ENCODE measurements at regions not wholly inside any gene's neighbourhood (a gene's known extent, or its start where the extent isn't known, plus 50 kb on each side); places are given as distances from the start of the nearest gene placed in this dataset.

DNA sequence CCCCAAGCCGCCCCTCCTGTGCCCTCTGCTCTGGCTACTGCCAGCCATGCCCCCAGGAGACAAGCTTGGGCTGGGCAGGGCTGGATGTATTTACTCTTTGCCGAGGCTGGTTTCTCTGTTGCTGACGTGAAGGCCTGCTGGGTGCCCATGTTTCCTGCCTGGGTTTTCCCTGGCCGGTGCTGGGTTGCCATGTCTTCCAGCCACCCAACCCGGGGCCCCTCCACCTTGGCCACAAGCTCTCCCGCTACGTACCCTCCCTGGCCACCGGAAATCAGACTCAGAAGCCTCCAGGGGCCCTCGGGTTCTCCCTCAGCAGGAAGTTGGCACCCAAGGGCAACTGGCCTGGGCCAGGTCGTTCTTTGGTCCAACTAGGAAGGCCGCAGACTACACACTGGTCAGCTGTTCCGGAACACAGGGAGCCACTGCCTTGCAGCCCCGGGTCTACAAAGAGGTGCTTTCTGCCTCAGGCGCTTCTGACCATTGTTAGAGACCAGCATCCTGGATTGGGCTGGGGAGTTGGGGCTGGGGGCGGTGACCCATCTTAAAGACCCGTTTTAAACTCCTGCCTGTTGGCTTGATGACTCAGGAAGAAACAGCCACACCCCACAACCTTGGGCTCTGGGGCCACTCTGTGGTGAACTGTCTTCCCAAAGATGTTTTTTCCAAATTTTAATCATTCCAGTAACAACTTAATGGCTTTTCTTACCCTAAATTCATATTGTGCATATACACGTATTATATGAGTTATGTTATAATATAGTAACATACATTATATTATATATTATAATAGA, 71.2 kb upstream of the RUNX3 start:
- Mint-ChIP-seq H3K27me3 (no peaks in the 10 kb centered on the region), H3K27ac (peak overlapping the region; percentile 86), H3K4me3 (peak overlapping the region; percentile 26), H3K36me3 (ENCODE audit: low read depth) (peaks cover 15% of the 10 kb centered on the region), H3K4me1 (ENCODE audit: low read depth) (peaks cover 90% of the 10 kb centered on the region), H3K9me3 (no peaks in the 10 kb centered on the region)

DNA sequence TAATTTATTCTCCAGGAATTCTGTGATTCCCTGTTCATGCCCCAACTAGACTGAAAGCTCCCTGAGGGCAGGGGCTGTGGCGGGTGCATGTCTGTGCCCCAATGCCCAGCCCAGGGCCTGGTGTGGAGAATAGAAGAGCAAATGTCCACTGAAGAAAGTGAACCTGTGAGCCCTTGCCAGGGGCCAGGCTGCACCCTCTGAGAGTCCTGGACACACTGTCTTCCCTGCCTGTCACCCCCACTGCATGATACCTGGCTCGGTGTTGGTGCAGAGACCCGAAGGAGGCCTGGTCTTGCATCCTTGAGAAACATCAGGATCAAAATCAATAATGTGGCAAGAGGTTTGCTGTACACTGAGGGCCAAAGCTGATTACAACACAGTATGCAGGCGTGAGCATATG, 69.8 kb upstream of the RUNX3 start:
- H3K27ac Mint-ChIP-seq: peak overlapping the region; percentile 86
- H3K9me3 Mint-ChIP-seq: no peaks in the 10 kb centered on the region
- peaks cover 91% of the 10 kb centered on the region for H3K4me1 Mint-ChIP-seq (ENCODE audit: low read depth)
- H3K36me3 Mint-ChIP-seq (ENCODE audit: low read depth): peaks cover 15% of the 10 kb centered on the region
- H3K4me3 Mint-ChIP-seq: no peak overlapping the region
- no peaks in the 10 kb centered on the region for H3K27me3 Mint-ChIP-seq

DNA sequence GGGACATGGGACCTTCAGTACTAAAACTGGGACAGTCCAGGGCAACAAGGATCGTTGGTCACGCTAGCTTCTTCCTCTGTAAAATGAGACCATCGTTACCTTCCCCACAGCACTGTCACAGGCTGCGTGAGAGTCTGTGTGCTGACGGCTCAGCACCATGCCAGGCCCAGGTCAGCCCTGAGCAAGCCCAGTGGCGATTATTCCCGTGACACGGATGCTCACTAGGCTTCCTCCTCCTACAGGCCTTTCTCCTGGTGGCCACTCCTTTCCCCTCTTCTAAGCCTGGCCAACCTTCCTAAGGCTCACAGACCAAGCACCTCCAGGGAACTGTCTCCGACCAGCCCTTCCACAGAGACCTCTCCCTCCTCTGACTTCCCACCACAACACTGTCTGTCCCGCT, 69.3 kb upstream of the RUNX3 start:
- Mint-ChIP-seq H3K27me3 (no peaks in the 10 kb centered on the region), H3K4me1 (ENCODE audit: low read depth) (peaks cover 91% of the 10 kb centered on the region), H3K9me3 (no peaks in the 10 kb centered on the region), H3K27ac (peak overlapping the region; percentile 86), H3K36me3 (ENCODE audit: low read depth) (peaks cover 15% of the 10 kb centered on the region), H3K4me3 (no peak overlapping the region)

DNA sequence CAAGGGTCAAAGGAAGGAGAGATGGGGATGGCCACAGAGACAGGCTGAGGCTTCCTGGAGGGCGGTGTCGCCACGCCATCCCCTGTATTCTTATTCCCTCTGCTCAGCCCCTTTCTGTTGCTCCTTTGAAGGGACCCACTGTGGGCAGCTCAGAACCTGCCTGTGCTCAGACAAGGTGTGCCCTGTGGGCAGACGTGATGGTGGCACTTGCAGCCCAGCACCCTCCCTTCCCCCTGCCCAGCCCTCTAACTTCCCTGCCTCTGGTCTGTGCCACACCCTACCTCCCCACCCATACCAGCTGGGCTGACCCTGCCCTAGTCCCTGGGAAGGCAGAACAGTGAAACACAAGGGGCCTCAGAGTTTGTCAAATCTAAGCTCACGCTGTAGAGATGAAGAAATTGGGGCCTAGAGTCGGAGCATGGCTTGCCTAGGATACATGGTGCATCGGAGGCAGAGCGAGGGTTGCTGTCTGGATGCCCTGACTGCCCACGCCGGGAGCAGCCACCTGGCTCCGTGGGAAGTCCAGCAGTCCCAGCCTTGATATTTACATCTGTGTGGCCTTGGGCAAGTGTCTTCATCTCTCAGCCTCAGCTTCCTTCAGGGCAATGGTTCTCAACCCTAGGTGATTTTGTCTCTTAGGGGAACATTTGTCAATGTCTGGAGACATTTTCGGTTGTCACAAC, 68.6 kb upstream of the RUNX3 start:
- Mint-ChIP-seq H3K4me1 (ENCODE audit: low read depth) (peaks cover 91% of the 10 kb centered on the region), H3K27ac (peak overlapping the region; percentile 86), H3K4me3 (no peak overlapping the region), H3K9me3 (no peaks in the 10 kb centered on the region), H3K36me3 (ENCODE audit: low read depth) (peaks cover 14% of the 10 kb centered on the region), H3K27me3 (no peaks in the 10 kb centered on the region)

DNA sequence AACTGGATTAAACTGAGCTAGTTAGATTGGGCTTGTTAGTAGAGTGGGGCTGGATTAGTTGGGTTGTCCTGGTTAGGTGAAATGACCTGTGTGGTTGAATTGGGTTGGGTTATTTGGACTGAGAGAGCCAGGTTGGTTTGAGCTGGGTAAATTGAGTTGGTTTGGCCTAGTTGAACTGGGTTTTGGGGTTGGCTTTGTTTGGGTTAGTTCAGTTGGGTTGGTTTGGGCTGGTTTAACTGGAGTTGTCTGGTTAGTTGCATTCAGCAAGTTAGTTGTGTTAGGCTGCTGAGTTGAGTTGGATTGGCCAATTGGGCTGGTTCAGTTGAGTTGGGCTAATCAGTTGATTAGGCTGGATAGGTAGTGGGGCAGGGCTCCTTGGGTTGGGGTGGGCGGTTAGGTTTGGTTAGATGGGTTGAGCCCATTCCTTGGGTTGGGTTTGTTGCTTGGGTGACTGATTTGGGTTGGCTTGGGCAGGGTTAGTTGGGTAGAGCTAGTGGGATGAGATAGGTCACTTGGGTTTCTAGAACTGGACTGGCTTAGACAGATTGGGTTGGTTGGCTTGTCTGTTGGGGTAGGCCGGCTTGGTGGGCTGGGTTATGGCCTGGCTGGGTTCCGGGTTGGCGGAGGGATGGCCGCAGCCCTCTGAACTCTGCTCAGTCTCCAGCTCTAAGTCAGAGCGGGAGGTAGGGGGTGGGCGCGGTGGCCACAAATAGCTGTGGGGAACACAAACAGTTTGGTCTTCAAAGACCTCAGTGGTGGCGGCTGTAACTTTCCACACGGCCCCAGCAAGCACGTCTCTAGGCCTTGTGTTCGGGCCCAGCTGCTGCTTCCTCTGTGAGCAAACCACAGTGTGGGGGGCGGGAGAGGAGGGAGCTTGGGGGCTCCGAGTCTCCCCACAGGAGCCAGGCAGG, 67.2 kb upstream of the RUNX3 start:
- Mint-ChIP-seq H3K36me3 (ENCODE audit: low read depth) (peaks cover 15% of the 10 kb centered on the region), H3K27me3 (no peaks in the 10 kb centered on the region), H3K9me3 (no peaks in the 10 kb centered on the region), H3K27ac (peak overlapping the region; percentile 98), H3K4me1 (ENCODE audit: low read depth) (peaks cover 94% of the 10 kb centered on the region), H3K4me3 (peak overlapping the region; percentile 72)

DNA sequence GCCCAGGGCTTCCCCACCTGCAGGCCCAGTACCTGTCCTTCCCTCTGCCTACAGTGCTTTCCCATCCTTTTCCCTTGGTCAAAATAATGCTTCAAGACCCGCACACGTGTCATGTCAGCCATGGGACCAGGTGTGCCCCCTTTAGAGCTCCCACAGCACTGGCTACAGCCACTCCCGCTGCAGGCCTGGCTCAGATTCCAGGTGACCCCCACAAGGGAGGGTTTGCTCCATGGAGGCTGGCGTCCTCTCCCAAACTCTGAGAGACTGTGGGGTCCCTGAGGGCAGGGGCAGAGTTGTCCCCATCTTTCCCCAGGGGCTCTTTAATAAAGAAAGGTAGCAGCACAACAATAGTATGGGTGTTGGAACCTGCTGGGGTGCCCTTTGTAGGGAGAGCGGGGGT, 66.4 kb upstream of the RUNX3 start:
- H3K4me1 Mint-ChIP-seq (ENCODE audit: low read depth): peaks cover 99% of the 10 kb centered on the region
- H3K27ac Mint-ChIP-seq: peak overlapping the region; percentile 98
- H3K4me3 Mint-ChIP-seq: peak overlapping the region; percentile 72
- no peaks in the 10 kb centered on the region for H3K9me3 Mint-ChIP-seq
- H3K36me3 Mint-ChIP-seq (ENCODE audit: low read depth): peaks cover 15% of the 10 kb centered on the region
- H3K27me3 Mint-ChIP-seq: no peaks in the 10 kb centered on the region

DNA sequence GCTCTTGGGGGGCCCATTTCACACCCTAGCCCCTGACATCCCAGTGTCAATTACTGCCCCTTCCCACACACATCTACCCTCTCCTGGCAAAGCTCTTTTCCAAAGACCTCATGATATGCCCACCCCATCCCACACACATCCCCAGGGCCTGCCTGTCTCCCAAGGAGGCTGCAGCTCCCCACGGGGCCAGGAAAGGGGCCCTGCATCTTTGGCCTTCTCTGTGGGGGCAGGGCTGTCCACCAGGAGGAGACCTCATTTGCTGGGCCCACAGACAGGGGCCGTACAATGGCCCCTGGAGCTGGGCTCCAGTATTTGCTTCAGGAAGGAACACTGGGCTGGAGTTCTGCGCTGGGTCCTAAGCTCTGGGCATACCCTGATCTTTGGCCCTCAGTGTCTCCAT, 65.6 kb upstream of the RUNX3 start:
- H3K9me3 Mint-ChIP-seq: no peaks in the 10 kb centered on the region
- H3K4me1 Mint-ChIP-seq (ENCODE audit: low read depth): peaks cover 99% of the 10 kb centered on the region
- peak overlapping the region; percentile 98 for H3K27ac Mint-ChIP-seq
- H3K36me3 Mint-ChIP-seq (ENCODE audit: low read depth): peaks cover 15% of the 10 kb centered on the region
- H3K4me3 Mint-ChIP-seq: no peak overlapping the region
- no peaks in the 10 kb centered on the region for H3K27me3 Mint-ChIP-seq

DNA sequence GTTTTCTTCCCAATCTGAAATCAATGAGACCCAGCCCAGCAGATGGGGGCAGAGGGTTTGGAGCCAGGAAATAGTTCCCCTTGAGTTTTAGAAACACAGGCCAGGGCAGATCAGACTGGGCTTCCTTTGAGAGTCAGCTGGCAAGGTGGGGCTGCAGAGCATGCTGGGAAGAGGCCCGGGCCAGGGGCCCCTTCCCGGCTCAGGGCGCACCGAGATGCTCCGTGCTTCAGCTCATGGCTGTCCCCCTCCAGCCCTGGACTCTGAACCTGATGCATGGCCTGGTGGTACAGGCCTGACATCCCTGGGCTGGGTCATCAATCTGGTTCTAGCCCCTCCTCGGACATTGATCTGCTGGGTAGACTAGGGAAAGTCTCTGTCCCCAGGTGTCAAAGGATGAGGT, 65.1 kb upstream of the RUNX3 start:
- Mint-ChIP-seq H3K27ac (peak overlapping the region; percentile 98), H3K4me1 (ENCODE audit: low read depth) (peaks cover 99% of the 10 kb centered on the region), H3K36me3 (ENCODE audit: low read depth) (peaks cover 15% of the 10 kb centered on the region), H3K9me3 (no peaks in the 10 kb centered on the region), H3K27me3 (no peaks in the 10 kb centered on the region), H3K4me3 (no peak overlapping the region)

DNA sequence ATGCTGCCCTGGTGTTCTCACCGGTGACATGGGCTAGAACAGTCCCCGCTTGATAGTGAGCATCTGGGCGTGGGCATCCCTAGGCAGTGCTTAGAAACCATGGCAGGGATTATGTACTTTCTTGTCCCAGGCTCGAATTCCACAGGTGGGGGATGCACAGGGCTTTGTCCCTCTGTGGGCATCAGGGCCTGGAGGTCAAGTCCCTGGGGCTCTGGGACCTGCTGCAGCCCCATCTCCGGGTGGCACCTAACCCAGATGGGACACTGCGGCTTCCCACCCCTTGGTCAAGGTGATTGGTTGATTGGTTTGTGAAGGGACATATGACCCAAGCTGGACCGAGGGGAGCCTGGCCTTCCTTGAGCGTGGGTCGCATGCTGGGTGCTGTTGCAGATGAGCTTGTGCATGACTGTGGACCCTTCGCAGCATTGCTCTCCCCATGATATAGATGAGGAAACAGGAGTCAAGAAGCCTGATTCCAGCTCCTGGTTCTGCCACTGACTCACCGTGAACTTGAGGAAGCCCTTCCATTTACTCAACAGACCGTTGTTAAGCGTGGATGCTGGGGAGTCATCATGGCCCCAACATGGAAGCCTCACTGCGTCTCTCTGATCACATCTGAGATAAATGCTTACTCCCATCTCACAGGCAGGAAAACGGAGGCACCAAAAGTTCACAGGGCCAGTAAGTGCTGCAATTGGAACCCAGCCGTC, 64.0 kb upstream of the RUNX3 start:
- peak overlapping the region; percentile 98 for H3K27ac Mint-ChIP-seq
- H3K36me3 Mint-ChIP-seq (ENCODE audit: low read depth): peaks cover 15% of the 10 kb centered on the region
- no peak overlapping the region for H3K4me3 Mint-ChIP-seq
- no peaks in the 10 kb centered on the region for H3K9me3 Mint-ChIP-seq
- H3K4me1 Mint-ChIP-seq (ENCODE audit: low read depth): peaks cover 98% of the 10 kb centered on the region
- H3K27me3 Mint-ChIP-seq: no peaks in the 10 kb centered on the region

DNA sequence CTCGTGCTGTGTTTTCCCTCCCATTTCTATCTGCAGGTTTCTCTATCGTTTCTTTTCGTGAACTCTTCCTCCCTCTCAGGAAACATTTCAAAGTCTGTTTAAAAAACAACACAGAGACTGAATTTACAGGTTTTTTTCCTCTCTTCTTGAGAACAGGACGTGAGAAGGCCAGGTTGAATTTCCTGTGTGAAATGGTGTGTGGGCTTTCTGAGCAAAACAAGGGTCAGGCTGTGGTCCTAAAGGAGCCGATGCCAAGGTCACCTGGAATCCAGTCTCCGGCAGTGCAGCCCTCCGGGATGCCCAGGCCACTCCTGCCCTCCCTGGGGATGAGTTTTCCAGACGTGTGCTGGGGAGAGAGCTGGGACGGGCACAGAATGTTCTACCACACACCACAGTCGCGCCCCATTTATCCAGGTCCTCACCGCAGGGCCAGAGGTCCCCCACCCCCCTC, 62.7 kb upstream of the RUNX3 start:
- Mint-ChIP-seq H3K36me3 (ENCODE audit: low read depth) (peaks cover 19% of the 10 kb centered on the region), H3K27me3 (no peaks in the 10 kb centered on the region), H3K9me3 (peaks cover 4% of the 10 kb centered on the region), H3K4me3 (peak overlapping the region; percentile 70), H3K4me1 (ENCODE audit: low read depth) (peaks cover 99% of the 10 kb centered on the region), H3K27ac (peak overlapping the region; percentile 98)

DNA sequence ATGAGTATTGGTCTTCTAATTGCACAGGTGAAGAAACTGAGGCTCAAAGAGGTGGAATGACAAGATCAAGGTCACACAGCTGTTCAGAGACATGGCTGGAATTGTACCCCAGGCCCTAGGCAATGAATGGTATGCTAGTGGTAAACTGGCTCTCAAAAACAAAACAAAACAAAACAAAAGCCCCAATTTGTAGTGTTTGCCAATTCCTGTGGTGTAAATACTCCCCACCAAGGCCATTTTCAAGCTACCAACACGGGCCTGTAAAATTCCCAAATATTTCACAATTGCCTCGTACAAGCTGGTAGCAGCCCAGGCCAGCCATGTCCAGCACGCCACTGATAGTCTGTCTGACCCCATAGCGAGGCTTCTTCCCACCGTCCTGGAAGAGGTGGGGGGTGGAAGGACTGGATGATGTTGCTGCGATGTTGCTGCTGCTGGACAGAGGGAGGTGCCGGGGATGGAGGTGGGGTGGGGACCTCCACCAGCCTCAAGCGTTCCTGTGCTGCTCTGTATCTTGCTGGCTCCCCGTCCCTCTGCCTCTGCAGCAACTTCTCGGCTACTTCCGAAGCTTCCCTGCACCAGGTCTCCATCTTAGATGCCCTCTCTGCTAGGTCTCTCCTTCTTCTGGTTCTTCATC, 62.2 kb upstream of the RUNX3 start:
- Mint-ChIP-seq H3K27ac (peak overlapping the region; percentile 98), H3K36me3 (ENCODE audit: low read depth) (peaks cover 20% of the 10 kb centered on the region), H3K4me3 (peak overlapping the region; percentile 70), H3K9me3 (peaks cover 4% of the 10 kb centered on the region), H3K27me3 (no peaks in the 10 kb centered on the region), H3K4me1 (ENCODE audit: low read depth) (peaks cover 99% of the 10 kb centered on the region)

DNA sequence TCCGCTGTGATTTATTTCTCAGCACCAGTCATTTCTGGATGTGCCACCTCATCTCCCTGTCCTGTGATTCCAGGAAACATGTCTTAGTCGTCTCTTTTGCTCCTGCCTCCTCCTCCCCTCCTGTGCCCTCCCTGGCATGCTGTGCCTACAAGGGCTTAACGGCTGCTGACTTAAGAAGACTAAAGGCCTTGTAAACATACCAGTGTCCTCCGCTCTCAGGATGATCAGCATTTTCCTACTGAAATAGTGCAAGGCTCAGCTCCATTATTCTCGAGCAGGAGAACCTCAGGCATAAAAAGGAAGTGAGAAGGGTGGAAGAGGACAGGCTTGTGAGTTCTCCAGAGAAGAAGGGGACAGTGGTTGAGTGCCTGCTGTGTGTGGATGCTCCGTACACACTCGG, 61.6 kb upstream of the RUNX3 start:
- Mint-ChIP-seq H3K4me1 (ENCODE audit: low read depth) (peaks cover 97% of the 10 kb centered on the region), H3K36me3 (ENCODE audit: low read depth) (peaks cover 15% of the 10 kb centered on the region), H3K9me3 (peaks cover 4% of the 10 kb centered on the region), H3K27me3 (no peaks in the 10 kb centered on the region), H3K4me3 (peak overlapping the region; percentile 70), H3K27ac (peak overlapping the region; percentile 98)

DNA sequence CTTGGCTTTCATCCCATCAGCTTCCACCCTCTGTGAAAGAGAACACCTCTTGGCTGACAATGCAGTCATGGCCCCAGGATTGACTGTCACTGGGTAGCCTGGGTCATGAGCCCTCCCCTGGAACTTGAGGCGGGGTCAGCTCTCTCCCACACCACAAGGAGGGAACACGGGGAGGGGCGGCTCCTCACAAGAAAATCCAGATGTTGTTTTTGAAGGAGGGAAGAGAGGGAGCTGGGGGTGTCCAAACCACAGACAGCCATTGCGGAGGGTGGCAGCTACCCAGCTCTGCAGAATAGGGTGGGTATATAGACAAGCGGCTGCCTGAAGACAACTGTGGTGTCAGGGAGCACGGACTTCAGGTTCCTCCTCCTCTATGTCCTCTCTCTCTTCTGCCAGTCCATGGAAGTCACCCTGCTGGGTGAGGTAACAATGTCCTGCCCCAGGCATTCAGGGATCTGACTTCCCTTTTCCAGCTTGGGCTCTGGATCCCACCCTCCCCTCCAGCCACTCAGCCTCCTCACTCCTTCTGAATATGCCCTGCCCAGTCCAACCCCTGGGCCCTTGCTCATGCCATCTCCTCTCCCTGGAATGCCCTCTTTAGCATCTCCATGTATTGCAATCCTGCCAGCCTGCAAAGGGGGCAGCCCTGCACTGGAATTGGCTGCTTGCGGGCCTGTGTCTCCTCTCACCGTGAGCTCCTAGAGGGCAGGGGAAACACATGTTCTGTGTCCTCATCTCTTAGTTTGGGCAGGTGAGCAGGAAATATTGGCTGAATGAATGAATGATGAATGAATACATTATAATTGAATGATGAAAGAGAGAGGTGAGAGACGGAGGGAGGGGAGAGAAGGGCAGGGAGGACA, 60.9 kb upstream of the RUNX3 start:
- H3K27ac Mint-ChIP-seq: peak overlapping the region; percentile 98
- peaks cover 97% of the 10 kb centered on the region for H3K4me1 Mint-ChIP-seq (ENCODE audit: low read depth)
- H3K4me3 Mint-ChIP-seq: peak overlapping the region; percentile 70
- H3K36me3 Mint-ChIP-seq (ENCODE audit: low read depth): peaks cover 11% of the 10 kb centered on the region
- peaks cover 4% of the 10 kb centered on the region for H3K9me3 Mint-ChIP-seq
- no peaks in the 10 kb centered on the region for H3K27me3 Mint-ChIP-seq

All from stimulated activated naive CD8-positive, alpha-beta T cell treated with anti-CD3 and anti-CD28 coated beads, Interleukin-15, Interleukin-2, amounts not matched to agents 100 ng/mL and 50 ng/mL, for 24 hours (primary cell).